Brain microvascular endothelial cell (primary cell): ENCODE measurements at regions not wholly inside any gene's neighbourhood (a gene's known extent, or its start where the extent isn't known, plus 50 kb on each side); places are given as distances from the start of the nearest gene placed in this dataset.

Experiments
- DNase-seq: peaks from one replicate; pipeline ENCODE4 v3.0.0-alpha.2; 2020
- H3K27ac ChIP-seq: fragments of 250-450 bp; sonication (Bioruptor Pico); 2 replicates; pipeline ENCODE4 v1.5.1; 2020; ENCODE audit warnings: mild to moderate bottlenecking, moderate library complexity
- H3K27me3 ChIP-seq: fragments of 250-450 bp; sonication (Bioruptor Pico); replicated peaks from 2 replicates; pipeline ENCODE4 v1.5.1; 2020; ENCODE audit warnings: mild to moderate bottlenecking
- H3K36me3 ChIP-seq: fragments of 250-450 bp; sonication (Bioruptor Pico); replicated peaks from 2 replicates; pipeline ENCODE4 v1.5.1; 2020; ENCODE audit warnings: mild to moderate bottlenecking
- H3K4me3 ChIP-seq: 2 replicates; pipeline ENCODE4 v1.5.1; 2011; ENCODE audit warnings: low read depth, mild to moderate bottlenecking, control low read depth, low read length, moderate library complexity
- in situ Hi-C: cut with HindIII; loops from 2 replicates; pipeline ENCODE4 v1.10.0; 2017; ENCODE audit warnings: low sequenced_read_pairs, low pct_ligation_motif_present
- TF ChIP-seq, protein P1 (sequence below): IDR thresholded peaks from 2 replicates; pipeline ENCODE4 v1.5.1; 2011; ENCODE audit warnings: low read depth, mild to moderate bottlenecking, moderate library complexity, low read length, control low read depth, inconsistent platforms; ENCODE audit errors: missing control alignments

DNA sequence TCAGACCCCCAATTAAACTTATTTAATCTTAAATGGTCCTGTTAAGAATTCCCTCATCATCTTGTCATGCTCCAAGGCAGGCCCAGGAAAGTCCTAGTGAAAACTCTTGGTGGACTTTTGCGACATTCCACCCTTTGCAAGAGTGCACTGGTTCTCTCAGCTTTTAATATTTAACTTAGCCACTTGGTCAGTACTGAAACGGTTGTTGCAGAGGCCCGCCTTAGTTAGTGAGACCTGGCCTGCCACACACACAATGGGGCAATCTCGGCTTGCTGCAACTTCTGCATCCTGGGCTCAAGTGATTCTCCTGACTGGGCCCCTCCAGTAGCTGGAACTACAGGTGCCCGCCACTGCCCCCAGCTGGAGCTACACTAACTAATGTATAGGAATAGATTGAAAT is 1366.0 kb downstream of the UQCRFS1 start:
- DNase-seq = no peak
- H3K27ac ChIP-seq = no peak overlapping the region
- in situ Hi-C loops = no loop called here
- H3K36me3 ChIP-seq = no peaks in the 10 kb centered on the region
- H3K27me3 ChIP-seq = no peaks in the 10 kb centered on the region
- H3K4me3 ChIP-seq = no peak overlapping the region
- TF ChIP-seq, protein P1, sequence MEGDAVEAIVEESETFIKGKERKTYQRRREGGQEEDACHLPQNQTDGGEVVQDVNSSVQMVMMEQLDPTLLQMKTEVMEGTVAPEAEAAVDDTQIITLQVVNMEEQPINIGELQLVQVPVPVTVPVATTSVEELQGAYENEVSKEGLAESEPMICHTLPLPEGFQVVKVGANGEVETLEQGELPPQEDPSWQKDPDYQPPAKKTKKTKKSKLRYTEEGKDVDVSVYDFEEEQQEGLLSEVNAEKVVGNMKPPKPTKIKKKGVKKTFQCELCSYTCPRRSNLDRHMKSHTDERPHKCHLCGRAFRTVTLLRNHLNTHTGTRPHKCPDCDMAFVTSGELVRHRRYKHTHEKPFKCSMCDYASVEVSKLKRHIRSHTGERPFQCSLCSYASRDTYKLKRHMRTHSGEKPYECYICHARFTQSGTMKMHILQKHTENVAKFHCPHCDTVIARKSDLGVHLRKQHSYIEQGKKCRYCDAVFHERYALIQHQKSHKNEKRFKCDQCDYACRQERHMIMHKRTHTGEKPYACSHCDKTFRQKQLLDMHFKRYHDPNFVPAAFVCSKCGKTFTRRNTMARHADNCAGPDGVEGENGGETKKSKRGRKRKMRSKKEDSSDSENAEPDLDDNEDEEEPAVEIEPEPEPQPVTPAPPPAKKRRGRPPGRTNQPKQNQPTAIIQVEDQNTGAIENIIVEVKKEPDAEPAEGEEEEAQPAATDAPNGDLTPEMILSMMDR = no peak

DNA sequence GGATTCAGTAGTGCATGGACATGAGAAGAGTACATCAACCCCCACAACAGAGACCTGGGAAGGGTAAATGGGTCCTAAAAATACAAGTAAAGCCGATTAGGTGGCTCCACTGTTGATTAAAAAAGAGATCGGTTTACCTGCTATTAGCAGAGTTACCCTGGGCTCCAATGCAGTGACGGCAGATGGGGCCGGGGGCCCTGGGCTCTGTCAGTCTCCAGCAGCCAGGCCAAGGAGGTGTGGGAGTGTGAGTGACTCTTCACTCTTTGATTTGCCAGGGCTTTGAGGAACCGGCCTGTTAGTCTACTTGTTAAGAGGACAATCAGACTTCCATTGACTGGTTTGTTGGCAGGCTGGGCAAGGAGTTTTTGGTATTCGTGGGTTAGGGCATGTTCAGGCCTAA is 1368.7 kb downstream of the UQCRFS1 start:
- no peak for DNase-seq
- Histone ChIP-seq H3K4me3 (no peak overlapping the region), H3K27me3 (no peaks in the 10 kb centered on the region), H3K36me3 (no peaks in the 10 kb centered on the region), H3K27ac (no peak overlapping the region)
- TF ChIP-seq, protein P1 = no peak
- in situ Hi-C loops = no loop called here

DNA sequence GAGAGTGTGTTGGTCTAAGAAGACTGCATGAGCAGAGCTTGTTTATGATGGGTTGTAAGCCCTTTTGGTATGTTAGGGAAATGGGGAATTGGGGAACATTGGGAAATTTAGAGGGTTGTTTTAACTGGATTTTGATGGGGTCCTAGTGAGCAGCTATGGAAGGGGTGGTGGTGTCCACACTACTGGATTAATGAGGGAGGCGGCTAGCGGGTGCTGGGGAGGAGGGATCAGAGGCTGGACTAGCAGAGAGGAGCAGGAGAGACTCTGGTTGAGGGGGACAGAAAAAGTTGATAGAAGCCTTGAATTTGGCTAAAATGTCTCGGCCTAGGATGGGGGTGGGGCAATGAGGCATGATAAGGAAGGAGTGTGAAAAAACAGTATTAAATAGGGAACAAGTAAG is 1369.1 kb downstream of the UQCRFS1 start:
- Histone ChIP-seq H3K36me3 (no peaks in the 10 kb centered on the region), H3K27ac (no peak overlapping the region), H3K4me3 (no peak overlapping the region), H3K27me3 (no peaks in the 10 kb centered on the region)
- in situ Hi-C loops = no loop called here
- DNase-seq = no peak
- TF ChIP-seq, protein P1 = no peak

DNA sequence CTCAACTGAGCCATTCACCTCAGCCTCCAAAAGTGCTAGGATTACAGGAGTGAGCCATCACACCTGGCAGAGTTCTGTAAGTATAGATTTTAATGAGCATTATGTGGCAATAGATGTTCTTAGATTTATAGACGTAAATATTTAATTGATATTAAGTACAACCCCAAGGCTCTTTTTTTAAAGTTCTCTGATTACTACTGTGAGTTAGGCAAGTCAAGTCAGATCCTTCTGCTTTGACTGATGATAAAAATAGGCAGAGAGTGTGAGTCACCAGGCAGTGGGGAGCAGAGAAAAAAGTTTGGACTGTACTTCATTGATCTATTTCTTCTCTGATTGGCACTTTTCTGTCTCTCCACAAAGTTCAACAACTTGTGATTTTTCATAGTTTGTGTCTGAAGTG is 1379.9 kb downstream of the UQCRFS1 start:
- H3K27me3 ChIP-seq = no peaks in the 10 kb centered on the region
- no peaks in the 10 kb centered on the region for H3K36me3 ChIP-seq
- no peak overlapping the region for H3K27ac ChIP-seq
- no peak for DNase-seq
- TF ChIP-seq, protein P1 = no peak
- no peak overlapping the region for H3K4me3 ChIP-seq
- in situ Hi-C loops = no loop called here

DNA sequence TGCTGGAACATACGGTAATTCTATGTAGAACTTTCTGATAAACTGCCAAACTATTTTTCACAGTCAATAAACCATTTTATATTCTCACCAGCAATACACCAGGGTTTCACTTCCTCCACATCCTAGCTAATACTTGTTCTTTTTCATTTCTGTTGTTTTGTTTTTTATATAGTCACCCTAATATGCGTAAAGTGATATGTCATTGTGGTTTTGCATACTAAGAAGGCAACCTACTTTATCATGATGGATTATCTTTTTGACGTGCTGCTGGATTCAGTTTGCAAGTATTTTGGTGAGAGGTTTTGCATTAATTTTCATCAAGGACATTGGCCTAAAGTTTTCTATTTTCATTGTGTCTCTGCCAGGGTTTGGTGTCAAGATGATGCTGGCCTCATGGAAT is 1384.1 kb downstream of the UQCRFS1 start:
- Histone ChIP-seq H3K36me3 (no peaks in the 10 kb centered on the region), H3K27ac (no peak overlapping the region), H3K27me3 (no peaks in the 10 kb centered on the region), H3K4me3 (no peak overlapping the region)
- no peak for DNase-seq
- in situ Hi-C loops = no loop called here
- TF ChIP-seq, protein P1 = no peak

DNA sequence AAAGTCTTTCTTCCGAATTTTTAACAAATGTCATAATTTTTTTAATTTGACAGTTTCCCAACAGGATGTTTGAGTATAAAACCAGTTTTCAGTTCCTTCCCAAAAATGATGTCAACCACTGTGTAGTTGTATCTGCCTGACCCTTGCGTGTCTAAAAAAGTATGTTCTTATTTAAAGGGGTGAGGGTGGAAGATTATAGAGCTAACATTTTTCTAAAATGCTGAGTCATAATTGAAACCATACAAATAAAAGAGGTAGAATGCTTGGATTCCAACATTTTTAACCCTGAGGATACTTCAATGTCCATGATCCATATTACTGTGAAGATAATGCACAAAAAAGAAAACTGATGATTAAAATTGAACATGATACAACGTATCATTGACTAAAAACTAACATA is 1388.8 kb downstream of the UQCRFS1 start:
- H3K27ac ChIP-seq = no peak overlapping the region
- in situ Hi-C loops = no loop called here
- TF ChIP-seq, protein P1 = no peak

More for the DNA sequence above, 1388.8 kb downstream of the UQCRFS1 start:
- no peak overlapping the region for H3K4me3 ChIP-seq
- H3K27me3 ChIP-seq = no peaks in the 10 kb centered on the region
- no peaks in the 10 kb centered on the region for H3K36me3 ChIP-seq
- no peak for DNase-seq
